ENCODE measurements at regions not wholly inside any gene's neighbourhood (a gene's known extent, or its start where the extent isn't known, plus 50 kb on each side); places are given as distances from the start of the nearest gene placed in this dataset.

- no peak for DNase-seq
Measured at GRCh38 chr6:168210239-168211105, 109.1 kb downstream of the DACT2 start.

- no peak for DNase-seq
Measured at GRCh38 chr6:168209420-168209819, 110.2 kb downstream of the DACT2 start.

- no peak for DNase-seq
Measured at GRCh38 chr6:168208854-168209253, 110.7 kb downstream of the DACT2 start.

- DNase-seq = no peak
Measured at GRCh38 chr6:168208402-168208801, 111.2 kb downstream of the DACT2 start.

GRCh38 chr6:168207421-168208175 is 112.0 kb downstream of the DACT2 start:
- DNase-seq = no peak

- no peak for DNase-seq
Measured at GRCh38 chr6:168206661-168207274, 112.8 kb downstream of the DACT2 start.

- no peak for DNase-seq
Measured at GRCh38 chr6:168206186-168206585, 113.4 kb downstream of the DACT2 start.

- DNase-seq = no peak
Measured at GRCh38 chr6:168201799-168202198, 117.8 kb downstream of the DACT2 start.

- no peak for DNase-seq
Measured at GRCh38 chr6:168201383-168201782, 118.2 kb downstream of the DACT2 start.

GRCh38 chr6:168200571-168201134 is 118.9 kb downstream of the DACT2 start:
- no peak for DNase-seq

- DNase-seq = no peak
Measured at GRCh38 chr6:168198302-168199180, 119.5 kb upstream of the FRMD1 start.

GRCh38 chr6:168197636-168198301 is 118.8 kb upstream of the FRMD1 start:
- DNase-seq = no peak

- no peak for DNase-seq
Measured at GRCh38 chr6:168196881-168197635, 118.0 kb upstream of the FRMD1 start.

- DNase-seq = no peak
Measured at GRCh38 chr6:168196385-168196860, 117.4 kb upstream of the FRMD1 start.

- no peak for DNase-seq
Measured at GRCh38 chr6:168195712-168196111, 116.7 kb upstream of the FRMD1 start.

GRCh38 chr6:168194732-168195567 is 115.9 kb upstream of the FRMD1 start:
- no peak for DNase-seq

- DNase-seq = no peak
Measured at GRCh38 chr6:168193816-168194721, 115.1 kb upstream of the FRMD1 start.
